NCI-H1694 treated with DMSO at 0.1 percent for 48 hours (cell line): ENCODE measurements at regions not wholly inside any gene's neighbourhood (a gene's known extent, or its start where the extent isn't known, plus 50 kb on each side); places are given as distances from the start of the nearest gene placed in this dataset.

Experiments used
- DNase-seq: peaks from one replicate; lab custom pipeline; 2025; lab: John Stamatoyannopoulos, UW

DNA sequence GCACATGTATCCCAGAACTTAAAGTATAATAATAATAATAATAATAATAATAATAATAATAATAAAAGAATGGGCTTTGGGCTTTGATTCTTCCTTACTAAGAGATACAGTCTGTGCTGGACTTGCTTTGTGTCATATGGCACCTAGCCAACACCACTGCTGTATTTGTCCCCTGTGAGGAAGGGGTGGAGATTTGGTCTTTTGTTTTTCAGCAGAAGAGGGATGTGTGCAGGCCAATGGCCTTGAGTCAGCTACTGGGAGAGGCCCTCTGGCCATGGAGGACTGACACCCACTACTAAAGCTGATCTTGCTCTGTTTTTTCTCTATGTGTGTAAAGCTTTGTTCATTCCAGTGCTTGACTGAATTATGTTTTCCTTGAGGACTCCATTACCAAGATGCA lies 573.0 kb upstream of the PCDH15 start:
- no peak for DNase-seq

DNA sequence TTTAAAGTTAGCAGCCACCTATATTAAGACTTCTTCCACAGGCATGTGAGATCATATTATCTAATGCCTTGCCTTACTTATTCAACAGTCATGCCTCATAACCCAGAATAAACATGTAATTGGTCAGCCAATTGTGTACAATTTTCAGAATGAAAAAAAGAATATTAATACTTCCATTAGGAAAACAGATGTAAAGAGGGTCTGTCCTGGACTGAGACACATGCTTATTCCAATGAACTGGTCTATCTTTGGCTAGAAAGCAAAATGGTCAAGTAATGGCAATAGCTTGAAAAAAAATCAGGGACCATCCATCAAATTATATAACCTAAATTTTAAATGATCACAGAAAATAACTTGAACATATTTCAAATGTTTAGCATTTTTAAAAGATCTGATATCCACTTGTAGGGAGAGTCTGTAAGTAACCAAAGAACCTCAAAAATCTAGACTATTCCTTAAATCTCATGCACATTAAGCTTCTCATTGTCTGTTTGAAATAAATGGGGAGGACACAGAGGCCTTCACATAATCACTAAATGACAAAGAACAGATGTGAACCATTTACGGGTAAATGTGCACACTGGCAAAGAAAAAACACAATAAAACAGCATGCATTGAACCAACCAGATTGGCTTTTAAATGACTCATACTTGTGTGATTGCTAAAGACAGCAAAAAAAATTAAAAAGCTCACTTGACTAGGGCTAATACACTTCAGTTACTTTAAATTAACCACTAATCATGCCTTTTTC lies 568.8 kb upstream of the PCDH15 start:
- DNase-seq = no peak

DNA sequence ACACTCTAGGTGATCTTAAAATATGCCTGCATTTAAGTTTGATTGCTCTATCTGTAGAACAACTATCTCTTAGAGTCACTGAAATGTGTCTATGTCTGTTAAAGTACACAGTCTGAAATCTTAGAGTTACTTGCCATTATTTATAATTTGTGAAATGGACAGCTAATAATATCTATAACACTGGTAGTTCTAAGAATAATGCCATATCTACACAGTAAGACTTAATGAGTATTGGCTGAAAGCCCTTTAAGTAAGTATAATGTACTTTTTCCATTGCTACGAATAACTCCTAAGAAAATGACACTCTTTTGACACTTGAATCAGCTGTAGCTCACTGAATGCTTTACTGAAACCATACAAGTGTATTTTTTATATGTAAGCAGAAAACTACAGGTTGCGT lies 567.4 kb upstream of the PCDH15 start:
- DNase-seq = no peak

DNA sequence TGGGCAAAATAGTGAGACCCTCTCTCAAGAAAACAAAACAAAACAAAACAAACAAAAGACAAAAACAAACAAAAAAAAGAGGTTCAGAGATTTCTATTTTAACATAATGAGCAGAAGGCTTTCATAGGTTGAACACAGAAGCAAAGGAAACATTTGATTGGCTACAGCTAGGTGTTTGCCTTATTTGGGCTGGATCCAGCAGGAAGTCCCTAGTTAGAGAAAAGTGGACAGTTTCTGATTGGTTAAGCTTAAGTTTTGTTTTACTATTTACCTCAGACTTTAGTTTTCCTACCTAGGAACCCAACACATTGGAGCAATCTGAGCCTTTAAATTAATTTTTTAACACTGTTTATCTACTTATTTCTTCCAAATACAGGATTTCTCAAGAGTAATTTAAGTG lies 566.5 kb upstream of the PCDH15 start:
- no peak for DNase-seq

DNA sequence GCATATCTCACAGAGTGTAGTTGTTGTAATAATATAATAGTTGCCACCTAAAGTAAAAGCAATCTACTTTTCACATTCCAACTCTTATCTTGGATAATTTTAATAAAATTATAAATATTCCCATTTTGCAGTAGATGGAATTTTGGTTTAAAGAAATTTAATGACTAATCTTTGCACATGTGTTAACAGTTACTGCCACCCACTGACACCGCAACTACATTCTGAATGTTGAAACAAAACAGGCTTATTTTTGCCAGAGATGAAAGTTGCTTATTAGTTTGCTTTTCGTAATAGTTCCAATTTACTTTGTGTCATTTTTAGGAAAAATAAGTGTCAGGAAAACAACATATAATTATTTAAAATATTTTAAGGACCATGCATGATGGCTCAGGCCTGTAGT lies 557.5 kb upstream of the PCDH15 start:
- DNase-seq = no peak

DNA sequence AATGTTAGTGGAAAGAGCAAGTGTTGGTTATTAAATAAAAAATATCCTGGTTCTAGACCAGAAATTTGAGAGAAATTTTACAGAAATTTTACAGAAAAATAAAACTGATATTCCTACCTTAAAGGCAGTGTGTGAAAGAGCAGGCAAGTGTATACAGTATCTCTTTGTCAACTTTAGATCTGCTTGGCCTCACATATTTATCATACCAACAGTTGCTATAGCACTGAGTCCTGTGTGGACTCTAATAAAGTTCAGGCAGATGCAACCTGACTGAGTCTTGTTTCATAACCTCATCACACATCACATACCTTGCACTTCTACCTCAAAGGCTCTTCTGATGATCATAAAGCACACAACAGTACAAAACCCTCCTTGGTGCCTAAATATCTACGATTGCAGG lies 552.4 kb upstream of the PCDH15 start:
- no peak for DNase-seq

DNA sequence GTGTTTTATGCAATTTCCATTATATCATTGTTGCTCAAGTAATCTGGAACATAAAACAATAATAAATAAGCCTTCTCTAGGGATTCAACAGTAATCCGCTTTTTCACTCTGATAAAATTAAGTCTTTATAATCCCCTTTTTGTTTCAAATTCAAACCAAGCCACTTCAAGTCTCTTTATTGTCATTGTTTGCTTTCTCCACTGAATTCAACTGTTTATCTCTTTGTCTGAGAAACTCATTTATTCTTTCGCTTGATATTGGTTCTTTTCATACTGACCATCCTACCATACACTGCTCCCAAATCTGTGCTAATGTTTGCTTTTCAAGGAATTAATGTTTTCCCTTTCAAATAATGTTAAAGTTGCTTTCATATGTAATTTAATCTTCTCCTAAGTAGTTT lies 550.4 kb upstream of the PCDH15 start:
- DNase-seq = no peak

DNA sequence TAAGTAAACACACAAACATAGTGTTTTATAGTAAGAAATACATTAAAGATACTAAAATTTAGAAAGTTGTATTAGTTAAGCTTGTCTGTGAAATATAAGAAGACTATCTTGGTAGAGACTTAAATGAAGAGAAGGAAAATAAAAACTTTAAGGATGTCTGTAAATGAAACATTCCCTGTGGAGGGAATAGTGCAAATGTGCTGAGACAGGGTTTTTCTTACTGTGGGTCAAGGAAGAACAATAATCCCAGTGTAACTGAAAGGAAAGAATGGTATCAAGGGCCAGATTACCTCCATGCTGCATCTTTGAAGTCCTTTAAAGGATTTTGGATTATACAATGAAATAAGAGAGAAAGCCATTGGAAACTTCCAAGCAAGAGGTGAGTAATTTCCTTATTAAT lies 547.5 kb upstream of the PCDH15 start:
- DNase-seq = no peak

DNA sequence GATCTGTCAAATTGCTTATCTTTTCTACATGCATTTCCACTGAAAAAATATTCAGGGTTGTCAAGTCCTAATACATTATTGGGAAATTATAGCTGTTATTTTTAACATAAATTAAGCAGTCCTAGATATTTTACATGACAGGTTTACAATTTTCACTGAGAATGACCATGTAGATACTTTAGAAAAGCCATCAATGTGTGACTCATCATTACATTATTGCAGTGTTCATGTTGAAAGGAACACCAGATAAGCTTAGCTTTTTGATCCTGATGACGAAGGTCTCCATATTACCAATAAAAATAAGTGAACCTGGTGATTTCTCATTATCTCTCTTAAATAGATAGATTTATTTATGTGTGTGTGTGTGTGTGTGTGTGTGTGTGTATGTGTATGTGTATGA lies 529.5 kb upstream of the PCDH15 start:
- DNase-seq = no peak

DNA sequence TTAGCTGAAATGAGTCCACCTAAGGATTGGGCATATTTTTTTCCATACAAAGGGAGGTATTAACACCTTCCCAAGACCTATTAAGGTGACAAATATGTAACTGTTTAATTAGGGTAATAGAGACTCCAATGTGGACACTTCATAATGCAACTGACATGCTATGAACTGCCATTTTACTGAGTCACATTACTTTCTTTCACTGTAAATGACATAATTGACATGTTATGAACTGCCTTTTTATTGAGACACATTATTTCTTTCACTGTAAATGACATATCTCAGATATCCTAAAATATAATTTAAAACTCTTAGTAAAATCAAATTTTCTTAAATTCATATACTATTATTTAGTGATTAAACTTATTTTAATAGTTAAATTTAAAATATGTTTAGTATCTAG lies 528.8 kb upstream of the PCDH15 start:
- no peak for DNase-seq

DNA sequence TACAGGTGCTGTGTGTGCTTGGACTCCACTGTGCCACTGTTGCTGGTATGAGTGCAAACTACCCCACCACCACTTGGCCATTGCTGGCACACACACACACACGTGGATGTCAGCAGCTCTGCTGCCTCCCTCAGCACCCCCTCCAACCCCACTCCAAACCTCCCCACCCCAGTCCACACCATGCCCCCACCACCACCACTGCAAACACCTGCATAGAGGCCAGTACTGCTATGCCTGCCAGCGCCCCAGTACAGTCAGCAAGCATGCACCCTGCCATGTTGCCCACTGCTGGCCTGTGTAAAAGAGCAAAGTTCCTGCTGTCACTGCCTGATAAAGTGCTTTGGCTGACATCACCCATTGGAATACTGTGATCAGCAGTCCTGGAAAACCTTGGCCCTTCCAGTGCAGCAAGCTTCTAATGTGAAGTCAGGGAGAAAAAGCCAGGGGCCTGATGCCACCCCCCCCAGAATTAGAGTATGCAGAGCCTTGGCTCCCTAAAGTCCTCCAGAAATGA lies 519.2 kb upstream of the PCDH15 start:
- DNase-seq = no peak

DNA sequence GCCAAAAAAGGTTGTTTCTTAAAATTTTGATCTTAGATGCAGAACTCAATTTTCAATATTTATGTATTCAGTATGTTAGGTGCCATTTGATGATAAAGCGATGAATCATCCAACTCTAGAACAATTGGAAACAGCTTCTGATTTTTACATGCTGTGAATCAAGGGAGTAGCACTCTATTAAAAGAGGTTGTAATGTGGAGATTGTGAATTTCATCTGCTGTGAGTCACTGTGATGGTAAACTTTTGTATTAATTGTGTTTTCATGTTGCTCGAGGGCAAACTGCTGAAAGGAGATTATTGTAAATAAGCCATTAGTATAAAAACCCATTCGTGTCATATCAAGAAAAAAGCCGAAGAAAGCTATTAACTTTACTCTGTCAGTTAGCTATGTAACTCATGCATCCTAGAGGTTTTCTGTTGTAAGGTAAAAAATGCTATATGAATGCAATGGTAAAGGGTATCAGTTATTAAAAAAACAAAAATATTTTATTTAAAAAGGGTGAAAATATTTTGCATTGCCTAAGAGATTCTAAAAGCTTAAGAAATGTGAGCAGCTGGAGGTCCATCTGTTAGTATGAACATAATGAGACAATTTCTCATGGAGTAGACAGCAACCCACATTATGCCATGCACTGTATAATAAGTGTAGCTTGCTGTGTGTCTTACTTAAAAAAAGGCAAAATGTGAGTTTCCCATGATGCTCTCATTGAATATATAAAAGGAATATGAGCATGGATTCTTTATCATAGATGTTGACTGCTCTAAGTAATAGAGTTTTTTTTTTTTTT lies 511.0 kb upstream of the PCDH15 start:
- DNase-seq = no peak

DNA sequence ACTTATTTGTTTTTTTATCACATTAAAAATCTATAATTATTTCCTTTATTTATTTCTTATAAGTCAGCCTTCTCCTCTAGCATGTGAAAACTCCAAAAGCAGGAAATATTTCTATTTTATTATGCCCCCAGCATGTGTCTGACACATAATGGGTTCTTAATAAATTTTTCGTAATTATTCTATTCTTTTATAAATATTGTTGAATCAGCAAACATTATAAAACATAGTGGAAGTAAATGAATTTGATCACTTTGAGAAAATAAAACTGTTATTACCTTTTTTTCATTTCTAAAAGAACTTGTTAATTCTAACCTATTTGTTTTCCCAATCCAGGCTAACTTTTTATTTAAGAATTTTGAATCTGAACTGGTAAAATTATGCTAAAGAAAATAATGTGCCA lies 509.1 kb upstream of the PCDH15 start:
- DNase-seq = no peak

DNA sequence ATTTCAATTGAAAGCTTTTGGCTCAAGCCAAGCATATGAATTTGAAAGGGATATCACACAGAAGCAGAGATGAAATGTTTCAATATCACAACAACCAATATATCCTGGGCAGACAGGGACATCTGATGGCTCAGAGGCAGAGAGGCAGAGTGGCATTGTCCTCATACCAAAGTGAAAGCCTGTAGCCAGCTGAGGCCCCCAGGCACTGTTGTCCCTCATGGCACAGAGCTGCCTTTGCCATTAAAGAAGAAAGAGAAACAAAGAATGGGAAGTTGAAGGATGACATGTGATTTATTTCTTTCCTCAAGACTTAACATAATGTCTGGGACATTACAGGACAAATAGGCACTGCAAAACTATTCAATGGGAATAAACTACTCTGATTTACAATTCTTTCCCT lies 504.3 kb upstream of the PCDH15 start:
- no peak for DNase-seq

DNA sequence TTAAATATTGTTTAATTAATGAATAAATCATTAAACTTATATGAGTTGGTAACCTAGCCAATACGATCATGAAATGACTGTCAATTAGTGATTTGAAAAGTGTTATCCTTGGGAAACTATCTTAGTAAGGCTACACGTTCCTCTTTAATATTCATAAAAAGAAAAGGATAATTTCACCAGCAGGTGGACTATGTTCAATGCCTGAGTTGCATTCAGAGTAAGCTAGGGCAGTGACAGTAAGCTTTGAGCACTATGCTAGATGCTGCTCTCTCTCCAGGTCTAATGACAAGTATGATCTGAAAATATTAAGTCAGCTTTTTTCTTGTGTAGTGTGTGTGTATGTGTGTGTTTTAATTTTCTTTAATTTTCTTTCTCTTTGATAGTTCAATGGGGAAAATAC lies 486.3 kb upstream of the PCDH15 start:
- DNase-seq = no peak

DNA sequence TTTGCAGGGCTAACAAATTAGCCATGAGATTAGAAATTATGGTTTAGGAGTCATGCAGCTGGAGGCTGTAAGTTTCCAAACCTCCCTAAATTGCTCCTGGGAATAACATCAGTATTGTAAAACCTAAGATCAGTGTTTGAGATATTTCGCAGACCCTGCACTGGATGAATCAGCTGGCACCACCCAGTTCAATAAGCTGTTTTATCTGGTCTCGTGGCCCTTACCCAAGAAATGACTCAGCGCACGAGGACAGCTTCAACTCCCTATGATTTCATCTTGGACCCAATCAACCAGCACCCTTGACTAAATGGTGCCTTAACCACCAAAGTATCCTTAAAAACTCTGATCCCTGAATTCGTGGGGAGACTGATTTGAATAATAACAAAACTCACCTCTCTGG lies 482.0 kb upstream of the PCDH15 start:
- DNase-seq = no peak

DNA sequence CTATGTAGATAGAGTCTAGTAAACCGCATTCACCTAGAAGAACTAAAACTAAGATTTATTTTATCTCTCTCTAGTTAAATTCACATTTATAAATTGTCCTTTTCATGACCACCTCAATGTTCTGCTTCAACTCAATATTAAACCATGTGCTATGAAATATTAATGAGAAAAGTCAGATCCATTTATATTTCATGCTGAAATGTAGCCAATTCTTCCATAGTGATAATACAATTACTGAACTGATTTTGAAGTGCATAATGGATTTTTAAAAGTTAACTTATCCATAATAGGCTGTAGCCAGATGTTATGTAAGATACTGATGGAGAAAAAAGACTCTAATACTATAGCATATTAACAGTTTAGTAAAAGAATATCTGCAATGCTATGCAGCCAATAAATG lies 479.7 kb upstream of the PCDH15 start:
- no peak for DNase-seq

DNA sequence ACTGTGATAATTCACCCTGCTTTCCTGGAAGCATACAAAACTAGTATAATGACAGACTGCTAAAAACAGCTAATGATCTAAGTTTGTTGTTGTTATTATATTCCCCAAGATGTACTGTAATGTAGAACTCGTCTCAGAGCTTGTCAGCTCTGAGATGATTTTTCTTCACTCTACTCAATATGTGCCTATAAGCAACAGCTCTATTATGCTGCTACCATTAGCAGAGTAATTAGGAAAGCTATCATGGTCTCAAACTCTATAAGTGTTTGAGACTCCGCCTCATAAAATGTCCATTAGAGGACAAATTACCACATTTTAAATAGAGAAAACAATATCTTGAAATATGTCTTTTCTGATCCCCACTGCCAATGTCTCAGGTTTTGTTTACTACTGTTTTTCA lies 476.5 kb upstream of the PCDH15 start:
- DNase-seq = no peak

DNA sequence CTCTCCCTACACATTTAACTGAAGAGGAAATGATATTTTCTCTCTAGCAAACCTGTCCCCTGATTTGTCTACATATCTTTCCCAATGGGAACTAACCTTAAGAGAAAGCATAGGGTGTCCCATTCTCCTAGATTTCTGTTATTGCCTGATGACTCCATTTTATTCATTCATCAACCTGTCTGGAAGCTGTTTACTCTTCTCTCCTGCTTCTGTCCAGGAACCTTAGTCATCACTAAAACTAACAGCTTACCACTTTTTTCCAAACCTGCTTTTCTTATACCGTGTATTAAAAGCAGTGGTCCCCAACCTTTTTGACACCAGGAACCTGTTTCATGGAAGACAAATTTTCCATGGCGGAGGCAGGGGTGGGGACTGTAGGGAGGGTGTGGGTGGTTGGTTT lies 473.3 kb upstream of the PCDH15 start:
- DNase-seq = no peak

DNA sequence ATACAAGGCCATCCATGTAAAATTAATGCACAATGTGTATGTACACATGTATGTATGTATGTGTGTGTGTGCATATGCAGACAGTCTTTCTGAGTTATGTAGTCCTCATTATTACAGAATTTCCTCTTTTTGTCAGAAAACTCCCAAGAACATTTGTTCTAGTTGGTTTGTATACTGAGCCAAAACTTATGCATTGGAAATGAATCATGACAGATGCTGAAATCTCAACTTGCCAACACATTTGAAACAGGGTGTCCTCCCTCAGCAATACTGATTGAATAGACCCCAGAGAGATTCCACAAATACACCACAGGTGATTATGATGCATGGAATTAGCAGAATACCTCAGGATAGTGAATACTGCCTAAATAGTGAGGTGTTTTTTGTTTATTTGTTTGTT lies 472.9 kb upstream of the PCDH15 start:
- DNase-seq = no peak

DNA sequence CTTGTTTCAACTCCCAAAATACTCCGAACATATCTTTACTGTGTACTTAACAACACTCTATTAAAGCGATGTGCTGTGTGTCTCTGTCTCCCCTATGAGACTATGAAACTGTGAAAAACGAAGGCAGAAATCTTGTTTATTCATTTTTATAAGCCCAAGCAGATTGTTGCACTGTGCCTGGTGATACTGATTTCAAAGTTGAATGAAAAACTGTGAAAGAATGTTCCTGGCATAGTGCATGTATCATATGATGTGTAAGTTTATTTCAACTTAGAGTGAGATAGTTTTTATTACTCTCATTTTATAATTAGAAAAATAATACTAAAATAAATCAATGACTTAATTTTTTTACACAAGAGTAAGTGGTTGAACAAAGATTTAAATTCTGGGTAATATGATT lies 471.9 kb upstream of the PCDH15 start:
- DNase-seq = no peak

DNA sequence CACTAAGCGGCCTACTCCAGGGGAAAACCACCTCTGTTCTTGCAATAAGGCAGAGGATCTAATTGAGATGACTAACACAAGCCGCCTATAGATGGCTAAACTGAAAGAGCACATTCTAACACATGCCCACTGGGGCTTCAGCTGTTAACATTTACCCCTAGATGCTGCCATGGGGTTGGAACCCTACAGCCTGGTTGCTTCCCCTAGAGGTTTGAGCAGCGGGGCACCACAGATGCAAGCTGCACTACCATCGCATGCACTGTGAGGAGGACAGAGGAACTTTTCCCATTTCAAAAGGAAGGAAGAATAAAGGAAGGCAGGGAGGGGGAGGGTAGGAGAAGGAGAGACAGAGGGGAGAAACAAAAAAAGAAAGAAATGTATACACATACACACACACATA lies 465.8 kb upstream of the PCDH15 start:
- no peak for DNase-seq

DNA sequence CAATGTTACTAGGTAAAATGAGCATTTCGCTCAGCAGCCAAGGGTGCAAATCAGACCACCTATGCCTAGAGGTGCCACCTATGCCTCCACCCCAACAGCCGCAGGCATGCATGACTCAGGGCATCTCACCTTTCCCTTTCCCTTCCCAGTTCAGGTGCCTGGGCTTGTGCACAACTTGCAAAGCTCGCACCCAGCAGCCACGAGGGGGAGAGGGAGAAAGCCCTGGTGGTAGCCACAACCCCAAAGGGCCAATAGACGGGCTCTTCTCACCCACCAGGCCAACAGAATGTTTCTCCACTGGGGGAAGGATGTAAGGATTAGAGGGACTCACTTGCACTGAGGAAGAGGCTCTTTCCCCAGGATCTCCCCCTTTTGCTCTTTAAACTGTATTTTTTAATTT lies 462.3 kb upstream of the PCDH15 start:
- DNase-seq = no peak

DNA sequence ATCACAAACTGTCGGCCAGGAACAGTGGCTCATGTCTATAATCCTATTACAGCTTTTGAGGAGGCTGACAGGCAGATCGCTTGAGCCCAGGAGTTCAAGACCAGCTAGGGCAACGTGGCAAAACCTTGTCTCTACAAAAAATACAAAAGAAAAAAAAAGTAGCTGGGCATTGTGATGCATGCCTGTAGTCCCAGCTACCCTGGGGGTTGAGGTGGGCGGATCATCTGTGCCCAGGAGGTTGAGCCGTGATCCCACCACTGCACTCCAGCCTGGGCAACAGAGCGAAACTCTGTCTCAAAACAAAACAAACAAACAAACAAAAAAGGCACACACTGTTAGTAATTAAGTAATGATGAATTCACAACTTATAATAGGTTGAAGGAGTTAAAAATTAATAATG lies 441.5 kb upstream of the PCDH15 start:
- DNase-seq = no peak
